AG08396 (cell line): ENCODE measurements at regions not wholly inside any gene's neighbourhood (a gene's known extent, or its start where the extent isn't known, plus 50 kb on each side); places are given as distances from the start of the nearest gene placed in this dataset.

ENCODE experiments used
- DNase-seq: peaks from one replicate; pipeline ENCODE4 v3.0.0; 2012; ENCODE audit warnings: low spot score, mixed read lengths

GRCh38 chr1:78797108-78797781 lies 147.6 kb downstream of the IFI44 start:
- no peak for DNase-seq

- no peak for DNase-seq
These were observed 150.3 kb downstream of the IFI44 start for GRCh38 chr1:78799926-78800325.

DNA sequence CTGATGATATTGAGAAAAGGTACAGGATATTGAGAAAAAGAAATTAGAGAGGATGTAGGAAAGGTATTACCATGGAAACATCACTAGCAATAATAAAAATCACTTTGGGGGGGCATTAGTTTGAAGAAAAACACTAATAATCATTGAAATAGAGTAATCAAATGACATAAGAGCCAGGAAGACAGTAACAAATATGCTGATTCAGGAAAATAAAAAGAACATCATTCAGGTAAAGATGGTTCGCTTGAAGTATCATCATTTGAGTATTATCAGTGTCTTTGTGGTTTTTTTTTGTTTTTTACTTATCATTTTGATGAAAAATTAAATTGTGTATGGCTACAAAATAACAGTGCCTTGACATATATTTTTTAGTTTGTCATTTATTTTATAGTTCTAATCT lies 164.5 kb downstream of the IFI44 start:
- no peak for DNase-seq

- no peak for DNase-seq
These were observed 175.9 kb downstream of the IFI44 start for GRCh38 chr1:78825561-78825960.

- DNase-seq = no peak
These were observed 176.9 kb downstream of the ADGRL4 start for GRCh38 chr1:78829644-78830043.

DNA sequence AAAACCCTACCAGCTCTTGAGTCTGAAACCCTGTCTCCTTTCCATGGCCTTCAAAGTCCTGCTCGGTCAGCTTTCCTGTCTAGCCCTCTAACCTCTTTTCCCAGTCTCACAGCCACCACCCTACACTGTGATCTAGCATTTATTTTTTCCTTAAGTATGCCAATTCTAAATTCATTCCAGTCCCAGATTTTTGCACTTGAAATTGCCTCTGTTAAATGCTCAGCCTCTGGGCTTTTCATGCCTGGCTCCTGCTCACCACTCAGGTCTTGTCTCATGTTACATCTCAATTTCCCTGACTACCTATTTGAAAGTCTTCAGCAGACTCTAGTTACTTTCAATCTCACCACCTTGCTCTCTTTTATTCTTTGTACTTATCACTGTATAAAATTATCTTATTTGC lies 176.2 kb downstream of the ADGRL4 start:
- DNase-seq = no peak

DNA sequence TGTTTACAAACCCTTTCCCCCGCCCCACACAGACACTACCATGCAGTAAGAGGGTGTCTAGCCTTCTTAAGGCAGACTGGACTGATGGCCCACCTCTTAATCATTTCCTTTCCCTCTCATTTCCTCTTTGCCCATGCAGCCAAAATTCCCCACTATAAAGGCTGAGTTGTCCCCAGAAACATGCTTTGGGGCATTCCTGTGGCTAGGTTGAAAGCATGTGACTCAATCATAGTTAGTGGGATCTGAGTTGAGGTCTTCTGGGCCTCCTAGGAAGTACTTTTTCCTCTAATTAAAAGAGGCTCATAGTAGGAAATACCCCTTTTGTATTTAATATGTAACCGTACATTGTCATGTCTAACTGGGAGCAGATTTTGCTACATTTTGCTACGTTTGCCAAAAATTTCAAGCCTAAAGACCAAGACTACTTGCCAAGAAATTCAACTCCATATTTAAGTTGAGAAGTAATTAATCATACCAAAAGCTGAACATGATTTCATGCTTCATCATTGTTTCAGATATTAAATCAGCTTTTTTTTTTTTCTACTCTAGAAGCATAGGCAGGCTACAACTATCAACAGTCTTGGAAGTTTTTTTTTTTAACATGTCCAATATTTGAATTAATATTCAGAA lies 174.7 kb downstream of the ADGRL4 start:
- peak; percentile 76 for DNase-seq

- peak; percentile 34 for DNase-seq
These were observed 173.0 kb downstream of the ADGRL4 start for GRCh38 chr1:78833491-78833890.

DNA sequence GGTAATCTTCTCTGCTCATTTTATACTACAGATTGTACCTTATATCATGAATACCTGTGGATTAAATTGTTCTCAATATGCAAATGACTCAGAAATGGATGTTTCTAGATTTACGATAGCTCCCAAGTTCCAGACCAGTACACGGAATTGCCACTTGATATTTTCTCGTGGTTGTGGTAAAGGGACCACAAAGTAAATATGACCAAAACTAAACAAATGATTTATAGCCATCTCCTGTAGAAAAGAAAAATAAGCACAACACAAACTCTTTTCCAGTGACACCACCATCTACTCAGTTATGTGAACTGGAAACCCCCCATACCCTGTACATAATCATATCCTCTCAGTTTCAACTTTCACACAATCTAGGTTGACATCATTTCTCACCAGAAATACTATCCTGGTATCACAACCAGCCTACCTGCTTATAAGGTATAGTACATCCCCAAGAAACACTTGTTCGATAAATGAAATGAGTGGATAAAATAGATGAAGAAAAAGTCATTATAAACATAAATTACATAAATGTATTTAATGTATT lies 172.3 kb downstream of the ADGRL4 start:
- no peak for DNase-seq

- no peak for DNase-seq
These were observed 169.8 kb downstream of the ADGRL4 start for GRCh38 chr1:78836726-78837125.

DNA sequence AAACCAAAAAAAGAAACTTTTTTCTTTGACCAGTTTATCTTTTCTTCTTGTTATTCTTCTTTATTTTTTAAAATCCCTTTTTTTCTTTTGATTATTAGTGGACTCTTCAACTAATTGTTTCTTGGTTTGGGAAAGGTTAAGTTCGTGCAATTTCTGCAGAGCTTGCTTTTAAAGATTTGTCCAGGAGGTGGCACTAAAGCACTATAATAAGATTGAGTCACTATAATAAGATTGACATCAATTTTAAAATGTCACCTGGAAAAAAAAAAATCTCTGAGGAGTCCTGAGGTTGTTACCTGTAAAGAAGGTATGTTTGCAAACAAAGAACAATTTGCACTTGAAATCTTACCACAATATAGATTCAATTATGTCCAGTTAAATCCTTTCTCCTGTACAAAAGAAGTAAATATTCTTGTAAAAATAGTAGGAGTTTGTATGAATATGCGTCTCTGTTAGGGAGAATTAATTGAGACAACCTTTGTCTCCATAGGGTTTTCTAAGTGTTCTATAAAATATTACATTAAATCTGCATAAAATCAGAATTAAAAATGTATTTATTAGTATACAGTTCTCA lies 166.7 kb downstream of the ADGRL4 start:
- no peak for DNase-seq
